Hindlimb muscle (tissue), 1 donor: ENCODE measurements at regions not wholly inside any gene's neighbourhood (a gene's known extent, or its start where the extent isn't known, plus 50 kb on each side); places are given as distances from the start of the nearest gene placed in this dataset.
A peak's percentile ranks its signal among the peaks of the same experiment; 100 is the strongest.
"Not testable (repeated sequence)": the region's sequence is repeated elsewhere in the genome, so short reads cannot be mapped to it uniquely, and the experiment has no call there.

Experiments
- DNase-seq: peaks from one replicate; pipeline ENCODE4 v3.0.0-alpha.2; 2013

DNA sequence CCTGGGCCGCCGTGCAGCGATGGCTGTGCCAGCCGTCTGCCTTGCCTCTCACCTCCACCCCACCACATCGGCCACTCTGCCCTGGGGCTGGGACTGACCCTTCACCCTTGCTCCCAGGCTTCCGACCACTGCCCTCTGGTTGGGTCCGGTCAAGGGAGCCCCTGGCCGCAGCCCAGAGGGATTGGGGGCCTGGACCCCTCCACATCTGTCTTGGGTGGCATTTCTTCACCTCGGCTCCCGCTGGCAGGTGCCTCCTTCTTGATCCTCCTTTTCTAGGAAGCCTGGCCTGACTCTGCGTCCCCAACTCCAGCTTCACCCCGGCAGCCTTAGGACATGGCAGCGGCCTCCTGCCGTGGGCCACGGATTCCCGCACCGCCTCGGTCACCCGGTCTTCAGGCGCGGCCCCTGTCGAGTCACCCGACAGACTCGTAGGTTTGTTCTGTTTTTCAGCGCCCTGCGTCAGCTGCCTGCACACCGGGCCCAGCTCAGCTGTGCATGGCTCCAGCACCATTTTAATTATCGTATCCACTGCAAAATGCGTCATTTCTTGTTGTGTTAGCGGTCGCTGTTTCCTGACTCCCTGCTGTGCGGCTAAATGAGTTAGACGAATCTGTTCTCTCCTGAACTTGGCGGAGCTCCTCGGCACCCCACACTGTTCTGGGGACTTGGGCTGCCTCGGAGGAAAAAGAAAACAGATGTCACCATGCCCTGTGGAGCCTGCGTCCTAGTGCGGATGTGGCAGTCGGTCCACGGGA is 124.0 kb downstream of the FAM53A start:
- DNase-seq: no peak

- DNase-seq: no peak
These were observed 125.9 kb downstream of the FAM53A start for GRCh38 chr4:1558205-1558604.

- no peak for DNase-seq
These were observed 126.9 kb downstream of the FAM53A start for GRCh38 chr4:1557221-1557597.

DNA sequence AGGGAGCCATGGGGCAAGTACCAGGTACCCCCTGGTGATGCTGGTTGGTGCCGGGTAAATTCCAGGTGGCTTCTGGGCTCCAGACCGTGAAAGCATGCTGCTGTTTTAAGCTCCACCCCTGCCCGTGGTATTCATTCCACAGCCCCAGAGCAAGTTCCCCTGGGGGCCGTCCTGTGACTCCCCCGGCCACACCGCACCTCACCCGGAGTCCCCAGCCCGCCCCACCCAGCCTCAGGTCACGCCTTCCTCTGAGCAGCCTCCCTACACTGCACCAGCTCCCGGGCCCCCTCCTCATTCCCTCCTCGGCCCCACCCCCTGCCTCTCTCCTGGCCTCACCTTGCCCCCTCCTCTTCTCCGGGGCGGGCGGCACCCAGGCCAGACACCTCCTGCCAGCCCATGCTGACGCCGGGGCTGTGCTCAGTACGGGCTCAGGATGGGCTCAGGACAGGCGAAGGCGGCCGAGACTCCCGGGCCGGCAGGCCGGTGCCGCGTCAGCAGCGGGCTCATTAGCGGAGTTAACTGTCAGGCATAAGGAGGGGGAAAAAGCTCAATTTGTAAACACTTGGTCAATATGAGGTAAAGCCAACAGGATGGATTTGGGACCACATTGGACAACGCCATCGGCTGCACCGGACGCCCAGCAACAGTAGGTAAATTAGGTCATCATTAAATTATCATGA is 127.4 kb downstream of the FAM53A start:
- DNase-seq: no peak

- no peak for DNase-seq
These were observed 129.2 kb downstream of the FAM53A start for GRCh38 chr4:1554876-1555265.

- DNase-seq: no peak
These were observed 129.8 kb downstream of the FAM53A start for GRCh38 chr4:1554246-1554875.

GRCh38 chr4:1553365-1553764 is 130.7 kb downstream of the FAM53A start:
- no peak for DNase-seq

- DNase-seq: no peak
These were observed 131.7 kb downstream of the FAM53A start for GRCh38 chr4:1552451-1552850.

DNA sequence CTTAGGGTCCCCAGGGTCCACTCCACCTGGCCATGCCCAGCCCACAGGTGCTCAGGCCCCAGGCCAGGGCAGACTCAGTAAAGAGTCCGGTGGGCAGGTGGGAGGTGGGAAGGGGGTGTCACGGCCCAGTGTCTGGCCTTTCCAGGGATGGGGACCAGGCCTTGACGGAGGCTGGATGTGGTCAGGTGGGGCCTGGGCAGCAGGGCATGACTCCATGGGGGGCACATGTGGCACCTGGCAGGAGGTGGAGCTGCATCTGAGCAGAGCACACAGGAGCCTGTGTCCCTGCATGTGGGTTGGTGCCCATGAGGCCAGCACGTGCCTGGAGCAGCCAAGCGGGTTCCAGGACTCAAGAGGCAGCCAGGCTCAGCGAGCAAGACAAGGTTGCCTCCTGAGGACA is 132.9 kb downstream of the FAM53A start:
- no peak for DNase-seq

DNA sequence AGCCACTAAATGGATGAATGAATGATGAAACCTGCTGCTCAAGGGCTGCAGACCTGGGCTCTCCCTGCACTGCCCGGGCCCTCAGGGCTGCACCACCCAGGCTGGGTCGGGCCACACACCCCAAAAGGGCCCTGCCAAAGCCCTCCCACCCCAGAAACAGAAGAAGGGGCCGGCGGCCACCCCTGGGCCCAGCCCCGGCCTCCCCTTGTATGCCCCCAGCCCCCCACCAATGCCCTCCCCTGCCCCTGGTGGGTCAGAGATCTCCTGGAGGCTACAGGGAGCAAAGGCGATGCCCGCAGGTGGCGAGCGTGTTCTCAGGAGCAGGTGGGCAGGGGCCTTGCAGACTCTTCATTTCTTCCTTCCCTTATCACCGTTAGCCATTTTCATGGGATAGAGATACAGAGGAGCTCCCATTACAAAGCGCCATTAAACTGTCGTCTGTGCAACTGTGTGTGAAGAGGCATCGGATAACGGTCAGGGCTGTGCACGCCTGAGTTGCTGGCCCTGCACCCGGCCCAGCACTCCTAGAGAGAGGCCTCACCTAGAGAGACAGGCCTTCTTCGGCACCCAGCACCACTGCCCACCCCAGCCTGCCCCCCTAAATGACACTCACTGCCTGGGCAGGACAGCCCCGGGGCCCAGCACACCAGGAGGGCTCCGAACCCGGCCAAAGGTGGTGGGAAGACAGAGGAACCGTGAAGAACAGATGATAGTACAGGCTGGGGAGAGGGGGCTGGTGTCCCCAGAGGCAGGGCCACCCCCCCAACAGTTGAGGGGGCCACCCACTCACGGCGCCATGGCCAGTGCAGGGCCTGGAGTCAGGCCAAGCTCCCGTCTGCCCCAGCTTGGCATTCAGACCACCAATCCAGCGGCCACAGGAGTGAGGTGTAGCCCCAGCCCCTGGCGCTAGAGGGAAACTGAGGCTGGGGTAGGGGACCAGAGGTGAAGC is 133.7 kb downstream of the FAM53A start:
- no peak for DNase-seq

- DNase-seq: no peak
These were observed 134.5 kb downstream of the FAM53A start for GRCh38 chr4:1549638-1550035.

- peak; percentile 32 for DNase-seq
These were observed 135.1 kb downstream of the FAM53A start for GRCh38 chr4:1548827-1549637.

DNA sequence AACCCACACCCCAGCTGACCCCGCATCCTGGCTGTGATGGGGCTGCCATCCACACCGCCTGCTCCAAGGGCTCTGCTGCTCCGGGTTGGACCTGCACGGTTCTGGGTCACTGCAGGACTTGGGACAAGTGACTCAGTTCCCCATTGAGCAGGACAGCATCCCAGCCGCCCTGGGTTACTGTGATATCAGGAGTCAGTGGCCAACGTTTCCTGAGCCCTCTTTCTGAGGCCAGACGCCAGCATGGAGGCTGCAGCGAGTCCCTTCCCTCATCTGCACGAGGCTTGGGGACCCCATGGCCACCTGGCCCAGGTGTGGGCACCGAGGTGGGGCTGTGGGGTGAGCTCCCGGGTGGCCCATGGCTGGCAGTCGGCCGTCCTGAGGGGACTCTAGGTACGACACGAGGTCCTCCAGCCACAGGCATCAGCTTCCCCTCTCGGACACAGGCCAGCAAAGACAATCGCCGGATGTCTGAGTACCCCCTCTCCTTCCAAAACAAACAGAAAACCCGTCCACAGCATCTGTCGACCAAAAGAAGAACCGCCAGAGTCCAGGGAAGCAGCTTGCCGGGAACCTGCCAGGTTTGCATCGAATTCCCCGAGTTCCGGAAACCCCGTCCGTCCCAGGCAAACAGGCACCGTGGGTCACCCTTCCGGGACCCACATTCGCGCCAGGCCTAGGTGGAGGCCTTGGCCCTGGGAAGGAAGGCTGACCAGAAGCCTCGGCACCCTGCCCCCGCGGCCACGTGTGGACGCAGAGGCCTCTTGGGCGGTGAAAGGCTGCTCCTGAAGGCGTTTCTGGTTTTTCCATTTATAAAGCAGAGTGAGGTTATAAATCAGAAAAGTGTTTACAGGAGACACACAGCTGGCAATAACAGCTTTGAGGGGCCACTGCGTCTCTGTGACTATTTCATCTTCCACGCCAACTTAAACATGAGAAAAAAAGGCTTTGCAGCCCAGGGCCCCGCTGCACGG is 136.0 kb downstream of the FAM53A start:
- peak; percentile 40 for DNase-seq

- DNase-seq: no peak
These were observed 136.8 kb downstream of the FAM53A start for GRCh38 chr4:1547131-1547855.

GRCh38 chr4:1544861-1545281 is 138.6 kb upstream of the NKX1-1 start:
- DNase-seq: no peak

DNA sequence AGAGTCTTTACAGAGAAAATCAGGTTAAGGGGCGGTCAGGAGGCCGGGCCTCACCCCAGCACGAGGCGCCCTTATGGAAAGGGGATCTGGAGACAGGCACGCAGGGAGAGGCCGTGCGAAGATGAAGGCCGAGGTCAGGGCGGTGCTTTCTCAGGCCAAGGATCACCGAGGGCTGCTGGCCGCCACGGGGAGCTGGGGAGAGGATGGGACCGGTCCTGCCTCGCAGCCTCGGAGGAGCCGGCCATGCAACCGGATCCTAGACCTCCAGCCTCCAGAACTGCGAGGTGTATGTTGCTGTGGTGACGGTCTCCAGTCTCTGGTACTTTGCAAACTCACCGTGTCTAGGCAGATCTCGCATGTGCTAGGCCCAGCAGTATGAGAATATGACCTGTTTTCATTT is 138.2 kb upstream of the NKX1-1 start:
- not testable (repeated sequence) for DNase-seq

GRCh38 chr4:1543976-1544375 is 137.7 kb upstream of the NKX1-1 start:
- DNase-seq: no peak

DNA sequence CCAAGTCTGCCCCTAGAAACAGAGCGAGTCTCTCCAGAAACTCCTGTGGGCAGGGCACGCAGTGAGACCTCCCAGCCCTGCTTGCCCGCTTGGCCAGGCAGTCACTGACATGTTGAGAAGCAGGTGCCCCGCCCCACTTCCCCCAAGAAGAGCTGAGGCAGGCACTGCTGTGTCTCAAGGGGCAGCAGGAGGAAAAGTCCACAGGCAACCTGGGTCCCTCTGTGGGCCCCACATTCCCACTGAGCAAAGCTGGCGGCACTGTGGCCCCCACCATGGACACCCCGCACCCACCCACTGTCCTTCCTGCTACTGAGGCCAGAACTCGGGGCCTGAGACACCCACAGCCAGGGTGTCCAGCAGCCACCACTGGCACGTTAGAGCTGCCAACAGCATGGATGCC is 137.3 kb upstream of the NKX1-1 start:
- DNase-seq: no peak

DNA sequence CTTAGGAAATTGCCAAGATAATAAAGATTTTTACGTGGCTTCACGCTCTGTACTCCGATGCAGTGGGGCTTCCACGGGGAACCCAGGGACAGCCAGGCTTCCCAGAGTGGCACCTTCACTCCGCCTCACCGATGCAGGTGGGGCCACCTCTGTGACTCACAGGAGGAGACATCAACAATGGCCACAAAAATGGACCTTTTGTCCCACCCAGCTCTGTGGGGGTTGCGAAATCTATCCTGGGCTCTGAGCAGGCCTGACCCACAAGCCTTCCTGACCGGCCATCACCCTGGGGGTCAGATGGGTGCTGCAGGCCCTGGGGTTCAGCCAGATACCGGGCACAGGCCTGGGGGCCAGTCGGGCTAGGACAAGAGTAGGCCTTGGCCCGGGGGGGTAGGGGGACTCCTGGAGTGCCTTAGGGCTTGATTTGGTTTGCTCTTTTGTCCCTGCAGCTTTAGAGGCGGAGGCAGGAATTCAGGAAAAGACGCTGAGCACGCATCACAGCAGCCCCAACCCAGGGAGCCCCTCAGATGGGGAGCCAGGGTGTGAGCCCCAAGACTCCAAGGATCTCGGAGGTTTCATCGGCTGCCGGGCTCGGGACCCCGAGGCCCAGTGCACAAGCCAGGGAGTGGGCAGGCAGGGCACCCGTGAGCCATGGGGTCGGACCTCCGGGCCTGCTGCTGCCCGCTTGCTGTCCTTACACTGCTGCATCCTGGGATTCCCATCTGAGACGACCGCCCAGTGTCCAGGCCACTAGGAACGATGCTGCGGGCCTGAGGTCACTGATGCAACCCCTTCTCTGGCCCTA is 136.5 kb upstream of the NKX1-1 start:
- DNase-seq: no peak
